HEK293 (cell line): ENCODE measurements at regions not wholly inside any gene's neighbourhood (a gene's known extent, or its start where the extent isn't known, plus 50 kb on each side); places are given as distances from the start of the nearest gene placed in this dataset.

Experiments
- CTCF ChIA-PET: fragments of 350-600 bp; formaldehyde crosslinking; extraction: SDS; loops from one replicate; lab custom pipeline; 2021; ENCODE audit warnings: antibody characterized with exemption; lab: Yijun Ruan, JAX
- POLR2A ChIA-PET: fragments of 300-600 bp; formaldehyde crosslinking; extraction: SDS; loops from one replicate; lab custom pipeline; 2020; ENCODE audit warnings: antibody characterized with exemption, inconsistent platforms; lab: Yijun Ruan, JAX
- H3K27ac ChIP-seq: fragments of 200-500 bp; sonication (Bioruptor generic); 2 replicates; pipeline ENCODE4 v1.5.1; 2014; ENCODE audit warnings: low read depth, low read length, control low read depth, inconsistent platforms; ENCODE audit errors: extremely low read depth
- H3K36me3 ChIP-seq, 2 experiments: fragments of 200-500 bp in 1 of 2; sonication (Bioruptor generic) in 1 of 2; 1 replicate in 1 of 2; 2 replicates in 1 of 2; pipeline ENCODE4 v1.5.1; 2014 to 2017; ENCODE audit warnings: inconsistent platforms in 2 of 2, low read length in 2 of 2; ENCODE audit not compliant: control insufficient read depth in 2 of 2, insufficient read depth in 1 of 2
- H3K4me1 ChIP-seq: fragments of 200-500 bp; sonication (Bioruptor generic); 2 replicates; pipeline ENCODE4 v1.5.1; 2014; ENCODE audit warnings: mild to moderate bottlenecking, low read length, inconsistent platforms; ENCODE audit not compliant: control insufficient read depth, insufficient read depth
- H3K4me3 ChIP-seq: 2 replicates; pipeline ENCODE4 v1.5.1; 2011; ENCODE audit warnings: low read depth, mild to moderate bottlenecking, control low read depth, low read length, moderate library complexity
- H3K9me3 ChIP-seq: fragments of 200-500 bp; sonication (Bioruptor generic); 2 replicates; pipeline ENCODE4 v1.5.1; 2014; ENCODE audit warnings: low read depth, low read length, inconsistent platforms; ENCODE audit not compliant: control insufficient read depth, insufficient read depth
- BCL11A ChIP-seq: fragments of 450-650 bp; formaldehyde crosslinking; IDR thresholded peaks from 2 replicates; pipeline ENCODE4 v1.5.1; 2016; ENCODE audit warnings: low read depth, missing biosample characterization, missing genetic modification characterization
- ELK4 ChIP-seq: IDR thresholded peaks from 2 replicates; pipeline ENCODE4 v1.6.1; 2011; ENCODE audit warnings: mild to moderate bottlenecking, low read depth, low read length, borderline replicate concordance
- GLI2 ChIP-seq: fragments of 450-650 bp; formaldehyde crosslinking; IDR thresholded peaks from 2 replicates; pipeline ENCODE4; 2017; ENCODE audit warnings: missing biosample characterization, missing genetic modification characterization, low read depth, borderline replicate concordance
- IKZF3 ChIP-seq: fragments of 450-650 bp; IDR thresholded peaks from 2 replicates; pipeline ENCODE4 v1.5.0; 2018; ENCODE audit warnings: missing biosample characterization, mild to moderate bottlenecking, missing genetic modification characterization, moderate library complexity
- KLF9 ChIP-seq: fragments of 450-650 bp; formaldehyde crosslinking; IDR thresholded peaks from 2 replicates; pipeline ENCODE4 v1.5.1; 2016; ENCODE audit warnings: missing biosample characterization, missing genetic modification characterization, low read depth
- SCRT1 ChIP-seq: fragments of 450-650 bp; formaldehyde crosslinking; IDR thresholded peaks from 2 replicates; pipeline ENCODE4 v1.5.1; 2016; ENCODE audit warnings: missing biosample characterization, missing genetic modification characterization, borderline replicate concordance
- SP7 ChIP-seq: fragments of 450-650 bp; formaldehyde crosslinking; IDR thresholded peaks from 2 replicates; pipeline ENCODE4 v1.5.1; 2016; ENCODE audit warnings: missing biosample characterization, missing genetic modification characterization
- ZBTB20 ChIP-seq: fragments of 450-650 bp; formaldehyde crosslinking; IDR thresholded peaks from 2 replicates; pipeline ENCODE4 v1.5.1; 2016; ENCODE audit warnings: missing biosample characterization, missing genetic modification characterization
- ZBTB8A ChIP-seq: fragments of 450-650 bp; formaldehyde crosslinking; IDR thresholded peaks from 2 replicates; pipeline ENCODE4 v1.5.1; 2016; ENCODE audit warnings: missing biosample characterization, missing genetic modification characterization
- ZFP3 ChIP-seq: fragments of 450-650 bp; formaldehyde crosslinking; IDR thresholded peaks from 2 replicates; pipeline ENCODE4 v1.5.1; 2016; ENCODE audit warnings: low read depth, missing biosample characterization, missing genetic modification characterization
- ZNF10 ChIP-seq: fragments of 450-650 bp; formaldehyde crosslinking; IDR thresholded peaks from 2 replicates; pipeline ENCODE4 v1.5.1; 2017; ENCODE audit warnings: missing biosample characterization, missing genetic modification characterization
- ZNF114 ChIP-seq: fragments of 450-650 bp; formaldehyde crosslinking; IDR thresholded peaks from 2 replicates; pipeline ENCODE4 v1.5.0; 2017; ENCODE audit warnings: missing biosample characterization, missing genetic modification characterization
- ZNF266 ChIP-seq: fragments of 450-650 bp; formaldehyde crosslinking; IDR thresholded peaks from 2 replicates; pipeline ENCODE4 v1.5.1; 2016; ENCODE audit warnings: missing biosample characterization, missing genetic modification characterization, low read depth
- ZNF280D ChIP-seq: fragments of 450-650 bp; formaldehyde crosslinking; IDR thresholded peaks from 2 replicates; pipeline ENCODE4 v1.5.1; 2016; ENCODE audit warnings: missing biosample characterization, missing genetic modification characterization
- ZNF391 ChIP-seq: fragments of 450-650 bp; formaldehyde crosslinking; IDR thresholded peaks from 2 replicates; pipeline ENCODE4 v1.5.1; 2016; ENCODE audit warnings: low read depth, missing biosample characterization, missing genetic modification characterization, borderline replicate concordance
- ZNF394 ChIP-seq: fragments of 450-650 bp; formaldehyde crosslinking; IDR thresholded peaks from 2 replicates; pipeline ENCODE4 v1.5.1; 2016; ENCODE audit warnings: missing biosample characterization, missing genetic modification characterization, mild to moderate bottlenecking, moderate library complexity, borderline replicate concordance
- ZNF544 ChIP-seq: fragments of 450-650 bp; formaldehyde crosslinking; IDR thresholded peaks from 2 replicates; pipeline ENCODE4 v1.5.0; 2017; ENCODE audit warnings: missing biosample characterization, missing genetic modification characterization
- ZNF600 ChIP-seq: fragments of 450-650 bp; formaldehyde crosslinking; IDR thresholded peaks from 2 replicates; pipeline ENCODE4 v1.5.1; 2016; ENCODE audit warnings: missing biosample characterization, missing genetic modification characterization
- ZNF626 ChIP-seq: fragments of 450-650 bp; sonication (Bioruptor Pico); formaldehyde crosslinking; IDR thresholded peaks from 2 replicates; pipeline ENCODE4 v1.5.1; 2018; ENCODE audit warnings: missing biosample characterization, missing genetic modification characterization, inconsistent platforms
- ZNF629 ChIP-seq: fragments of 450-650 bp; formaldehyde crosslinking; IDR thresholded peaks from 2 replicates; pipeline ENCODE4 v1.5.1; 2017; ENCODE audit warnings: missing biosample characterization, missing genetic modification characterization
- ZNF670 ChIP-seq: fragments of 450-650 bp; formaldehyde crosslinking; IDR thresholded peaks from 2 replicates; pipeline ENCODE4 v1.5.1; 2016; ENCODE audit warnings: missing biosample characterization, missing genetic modification characterization, low read depth
- ZNF837 ChIP-seq: fragments of 450-650 bp; formaldehyde crosslinking; IDR thresholded peaks from 2 replicates; pipeline ENCODE4 v1.5.1; 2016; ENCODE audit warnings: missing biosample characterization, missing genetic modification characterization
- TF ChIP-seq, protein P1 (sequence below): fragments of 450-650 bp; formaldehyde crosslinking; IDR thresholded peaks from 2 replicates; pipeline ENCODE4 v1.5.1; 2016; ENCODE audit warnings: missing biosample characterization, missing genetic modification characterization

DNA sequence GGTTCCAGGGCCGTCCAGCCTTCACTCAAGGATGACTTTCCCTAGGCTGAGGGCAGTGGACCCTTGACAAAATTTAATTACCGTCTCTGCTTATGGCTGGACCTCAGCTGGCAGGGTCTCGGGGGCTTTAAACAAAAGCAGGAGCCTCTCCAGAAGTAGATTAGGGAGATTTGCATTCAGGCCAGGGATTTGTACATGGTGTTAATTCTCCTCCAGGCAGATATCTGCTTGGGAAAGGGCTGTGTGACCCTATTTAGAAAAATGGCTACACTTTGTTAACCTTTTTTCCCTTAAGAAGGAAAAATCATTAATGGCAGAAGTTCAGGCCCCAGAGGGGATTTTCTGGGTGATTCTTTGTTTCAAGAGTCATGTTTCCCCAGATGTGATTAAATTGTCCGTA is 329.1 kb upstream of the C2CD4B start:
- CTCF ChIA-PET: no interaction called here
- no peak overlapping the region for H3K27ac ChIP-seq
- POLR2A ChIA-PET: no interaction called here
- H3K9me3 ChIP-seq: no peaks in the 10 kb centered on the region
- H3K36me3 ChIP-seq: no peaks in the 10 kb centered on the region
- H3K4me3 ChIP-seq: no peak overlapping the region
- TF ChIP-seq, protein P1, sequence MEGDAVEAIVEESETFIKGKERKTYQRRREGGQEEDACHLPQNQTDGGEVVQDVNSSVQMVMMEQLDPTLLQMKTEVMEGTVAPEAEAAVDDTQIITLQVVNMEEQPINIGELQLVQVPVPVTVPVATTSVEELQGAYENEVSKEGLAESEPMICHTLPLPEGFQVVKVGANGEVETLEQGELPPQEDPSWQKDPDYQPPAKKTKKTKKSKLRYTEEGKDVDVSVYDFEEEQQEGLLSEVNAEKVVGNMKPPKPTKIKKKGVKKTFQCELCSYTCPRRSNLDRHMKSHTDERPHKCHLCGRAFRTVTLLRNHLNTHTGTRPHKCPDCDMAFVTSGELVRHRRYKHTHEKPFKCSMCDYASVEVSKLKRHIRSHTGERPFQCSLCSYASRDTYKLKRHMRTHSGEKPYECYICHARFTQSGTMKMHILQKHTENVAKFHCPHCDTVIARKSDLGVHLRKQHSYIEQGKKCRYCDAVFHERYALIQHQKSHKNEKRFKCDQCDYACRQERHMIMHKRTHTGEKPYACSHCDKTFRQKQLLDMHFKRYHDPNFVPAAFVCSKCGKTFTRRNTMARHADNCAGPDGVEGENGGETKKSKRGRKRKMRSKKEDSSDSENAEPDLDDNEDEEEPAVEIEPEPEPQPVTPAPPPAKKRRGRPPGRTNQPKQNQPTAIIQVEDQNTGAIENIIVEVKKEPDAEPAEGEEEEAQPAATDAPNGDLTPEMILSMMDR (tag by site-specific recombination): no peak
- TF ChIP-seq ZNF837 (tag by site-specific recombination) (no peak), ZNF544 (tag by site-specific recombination) (no peak), IKZF3 (tag by site-specific recombination) (no peak), ZBTB20 (no peak), ZNF114 (tag by site-specific recombination) (no peak), ZFP3 (tag by site-specific recombination) (no peak)
- H3K4me1 ChIP-seq: no peaks in the 10 kb centered on the region

DNA sequence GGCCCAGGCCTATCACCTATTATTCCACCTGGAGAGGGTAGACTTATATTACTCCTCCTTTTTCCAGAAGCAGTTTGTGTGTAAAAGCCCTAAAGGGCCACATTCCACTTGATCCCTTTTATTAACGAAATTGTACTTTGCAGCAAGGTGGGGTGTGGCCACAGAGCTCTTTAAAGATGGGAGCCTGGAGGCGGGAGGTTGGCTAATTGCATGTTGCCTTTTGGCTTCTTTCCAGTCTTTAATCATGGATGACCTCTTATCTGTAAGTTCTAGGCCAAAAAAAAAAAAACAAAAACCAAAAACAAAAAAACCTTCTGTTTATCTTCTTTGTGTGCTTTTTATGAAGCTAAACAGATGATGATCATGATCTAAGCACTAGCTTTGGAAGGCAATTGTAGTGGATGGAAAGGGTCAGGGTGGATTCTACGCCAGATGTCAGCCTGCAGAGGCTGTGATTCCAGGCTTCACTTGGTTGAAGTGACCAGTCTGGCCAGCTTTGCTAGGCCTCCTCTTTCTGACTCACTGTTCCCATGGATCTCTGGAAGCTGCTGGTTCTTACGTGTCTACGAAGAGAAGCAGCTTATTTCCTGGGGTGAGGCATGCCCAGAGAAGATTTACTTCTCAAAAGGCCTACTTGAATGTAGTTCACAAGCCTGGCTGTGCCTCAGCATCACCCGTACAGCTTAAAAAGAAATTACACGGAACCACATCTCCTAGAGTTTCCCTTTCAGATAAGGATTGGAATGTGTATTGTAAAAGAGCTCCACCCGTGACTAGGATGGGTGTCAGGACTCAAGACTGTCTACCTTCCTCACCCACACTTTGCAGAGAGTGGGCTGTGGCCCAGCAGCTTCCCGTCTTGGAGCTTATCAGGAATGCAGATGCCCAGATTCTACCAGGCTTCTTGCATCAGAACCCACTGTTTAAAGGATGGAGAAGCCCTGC is 330.9 kb upstream of the C2CD4B start:
- TF ChIP-seq ELK4: no peak
- no peak for TF ChIP-seq ZNF670
- TF ChIP-seq ZBTB8A (tag by site-specific recombination): no peak
- no peak for TF ChIP-seq BCL11A (tag by site-specific recombination)
- TF ChIP-seq ZNF266: no peak
- no peak for TF ChIP-seq KLF9
- peak; percentile 49 for TF ChIP-seq SP7 (tag by site-specific recombination)
- Histone ChIP-seq H3K27ac (no peak overlapping the region), H3K4me3 (no peak overlapping the region), H3K36me3 (no peaks in the 10 kb centered on the region), H3K9me3 (no peaks in the 10 kb centered on the region), H3K4me1 (no peaks in the 10 kb centered on the region)
- CTCF ChIA-PET: interaction anchor here (0.5 to 0.7 kb wide), 2 partner anchors 99 to 582 kb away, joined by 4 to 6 read pairs; no protein-coding TSS in a partner anchor
- POLR2A ChIA-PET: no interaction called here

DNA sequence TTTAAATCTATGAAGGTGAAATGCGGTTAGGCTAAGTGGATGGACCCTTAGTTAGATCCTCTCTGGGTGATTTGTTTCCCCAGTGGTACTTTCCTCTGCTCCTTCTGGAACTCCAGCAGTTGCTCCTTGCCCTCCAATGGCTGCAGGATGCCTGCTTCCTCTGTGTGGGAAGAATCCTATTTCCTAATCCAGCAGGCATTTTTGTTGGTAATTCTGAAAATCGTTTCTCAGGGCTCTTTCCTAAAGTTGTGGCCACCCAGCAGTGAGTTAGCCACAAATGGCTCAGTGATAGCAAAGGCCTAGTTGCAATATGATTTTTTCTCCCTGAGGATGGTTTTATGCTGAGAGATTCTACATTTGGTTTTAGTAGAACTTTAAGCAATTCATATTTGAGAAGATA is 332.3 kb upstream of the C2CD4B start:
- Histone ChIP-seq H3K4me3 (no peak overlapping the region), H3K36me3 (no peaks in the 10 kb centered on the region), H3K4me1 (no peaks in the 10 kb centered on the region), H3K27ac (no peak overlapping the region), H3K9me3 (no peaks in the 10 kb centered on the region)
- ChIA-PET CTCF (interaction anchor here (0.6 kb wide), 1 partner anchor 1580 kb away, joined by 4 read pairs; no protein-coding TSS in a partner anchor), POLR2A (no interaction called here)
- no peak for TF ChIP-seq GLI2 (tag by site-specific recombination)
- TF ChIP-seq ZNF114 (tag by site-specific recombination): no peak

DNA sequence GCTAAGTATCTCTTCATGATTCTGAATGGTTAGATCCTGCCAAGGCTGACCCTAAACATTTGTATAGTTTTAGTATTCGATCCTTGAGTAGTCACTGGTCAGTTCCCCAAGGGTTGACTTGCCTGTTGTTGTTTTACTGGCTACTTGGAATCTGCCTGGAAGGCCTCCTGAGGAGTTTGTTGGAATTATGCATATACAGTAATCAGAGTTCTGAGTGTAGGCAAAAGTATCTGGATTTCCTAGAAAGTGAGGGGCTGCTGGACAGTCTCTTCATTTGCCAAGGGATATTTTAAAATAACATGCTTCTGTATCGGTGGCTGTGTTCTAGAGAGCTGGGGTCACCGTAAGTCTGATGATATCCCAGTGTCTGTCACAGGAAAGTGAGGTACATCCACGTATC is 333.2 kb upstream of the C2CD4B start:
- ChIA-PET CTCF (no interaction called here), POLR2A (no interaction called here)
- no peaks in the 10 kb centered on the region for H3K9me3 ChIP-seq
- H3K27ac ChIP-seq: no peak overlapping the region
- no peaks in the 10 kb centered on the region for H3K36me3 ChIP-seq
- no peaks in the 10 kb centered on the region for H3K4me1 ChIP-seq
- H3K4me3 ChIP-seq: no peak overlapping the region
- TF ChIP-seq ZNF629 (no peak), ZNF600 (tag by site-specific recombination) (no peak), ZNF391 (tag by site-specific recombination) (no peak), ZNF394 (tag by site-specific recombination) (no peak), ZNF626 (tag by site-specific recombination) (no peak), ZNF280D (tag by site-specific recombination) (no peak), ZNF10 (tag by site-specific recombination) (no peak), SCRT1 (tag by site-specific recombination) (no peak)
